ENCODE measurements at regions not wholly inside any gene's neighbourhood (a gene's known extent, or its start where the extent isn't known, plus 50 kb on each side); places are given as distances from the start of the nearest gene placed in this dataset.

GRCh38 chr2:126244937-126245336 lies 411.0 kb upstream of the GYPC start:
- no peak for TF ChIP-seq CTCF (IDR thresholded peaks at IDR 0.05)
- no peak for TF ChIP-seq POLR2A (IDR thresholded peaks at IDR 0.05)
- no peak for TF ChIP-seq EP300 (IDR thresholded peaks at IDR 0.05)
